A673 (cell line): ENCODE measurements at regions not wholly inside any gene's neighbourhood (a gene's known extent, or its start where the extent isn't known, plus 50 kb on each side); places are given as distances from the start of the nearest gene placed in this dataset.

Experiments
- EZH2 ChIP-seq: fragments of 200-600 bp; sonication (generic); IDR thresholded peaks from 2 replicates; pipeline ENCODE4 v1.6.1; 2017; ENCODE audit warnings: borderline replicate concordance, low read depth, mild to moderate bottlenecking, mixed read lengths, antibody characterized with exemption, low read length; ENCODE audit not compliant: poor library complexity, severe bottlenecking
- TF ChIP-seq, protein P1 (sequence below): fragments of 300-800, 200-600 bp; sonication (generic); conservative IDR thresholded peaks from 2 replicates; pipeline ENCODE4 v1.5.1; 2017; ENCODE audit warnings: low read depth, mild to moderate bottlenecking, antibody characterized with exemption, low read length, moderate library complexity, mixed read lengths

- TF ChIP-seq EZH2: no peak
- TF ChIP-seq, protein P1, sequence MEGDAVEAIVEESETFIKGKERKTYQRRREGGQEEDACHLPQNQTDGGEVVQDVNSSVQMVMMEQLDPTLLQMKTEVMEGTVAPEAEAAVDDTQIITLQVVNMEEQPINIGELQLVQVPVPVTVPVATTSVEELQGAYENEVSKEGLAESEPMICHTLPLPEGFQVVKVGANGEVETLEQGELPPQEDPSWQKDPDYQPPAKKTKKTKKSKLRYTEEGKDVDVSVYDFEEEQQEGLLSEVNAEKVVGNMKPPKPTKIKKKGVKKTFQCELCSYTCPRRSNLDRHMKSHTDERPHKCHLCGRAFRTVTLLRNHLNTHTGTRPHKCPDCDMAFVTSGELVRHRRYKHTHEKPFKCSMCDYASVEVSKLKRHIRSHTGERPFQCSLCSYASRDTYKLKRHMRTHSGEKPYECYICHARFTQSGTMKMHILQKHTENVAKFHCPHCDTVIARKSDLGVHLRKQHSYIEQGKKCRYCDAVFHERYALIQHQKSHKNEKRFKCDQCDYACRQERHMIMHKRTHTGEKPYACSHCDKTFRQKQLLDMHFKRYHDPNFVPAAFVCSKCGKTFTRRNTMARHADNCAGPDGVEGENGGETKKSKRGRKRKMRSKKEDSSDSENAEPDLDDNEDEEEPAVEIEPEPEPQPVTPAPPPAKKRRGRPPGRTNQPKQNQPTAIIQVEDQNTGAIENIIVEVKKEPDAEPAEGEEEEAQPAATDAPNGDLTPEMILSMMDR: no peak
Observed at GRCh38 chrX:148146121-148146520, 165.0 kb downstream of the FMR1NB start.
